ENCODE measurements at regions not wholly inside any gene's neighbourhood (a gene's known extent, or its start where the extent isn't known, plus 50 kb on each side); places are given as distances from the start of the nearest gene placed in this dataset.

- no peak for TF ChIP-seq ZNF253 (CRISPR knock-in tag; conservative IDR thresholded peaks at IDR 0.05)
- TF ChIP-seq ETS2 (tag; IDR thresholded peaks at IDR 0.05; ENCODE audit: borderline replicate concordance, poor library complexity, severe bottlenecking) = no peak
Measured at GRCh38 chr1:57926025-57926552, 502.2 kb upstream of the DAB1 start (continued).

GRCh38 chr1:57925226-57925625 lies 501.4 kb upstream of the DAB1 start:
- Histone ChIP-seq H3K4me1 (replicated peaks in 1 of 2; ENCODE audit: control insufficient read depth in 2 of 2, insufficient read depth in 2 of 2, low read length in 2 of 2) (no peaks in the 10 kb centered on the region), H3K4me3 (no peak overlapping the region), H3K9me3 (replicated peaks; ENCODE audit: control insufficient read depth, insufficient read depth, low read depth, low read length) (no peaks in the 10 kb centered on the region), H3K27ac (ENCODE audit: extremely low read depth, low read depth, low read length) (no peak overlapping the region), H4K20me1 (replicated peaks; ENCODE audit: control insufficient read depth, insufficient read depth, low read length) (no peaks in the 10 kb centered on the region), H3K36me3 (ENCODE audit: control insufficient read depth, insufficient read depth, low read length) (no peaks in the 10 kb centered on the region), H2AFZ (ENCODE audit: low read depth, low read length) (no peak overlapping the region), H3K9me1 (ENCODE audit: control insufficient read depth, insufficient read depth, low read length) (no peaks in the 10 kb centered on the region), H3K9ac (ENCODE audit: insufficient read depth in 1 of 2, low read depth in 2 of 2, low read length in 2 of 2) (no peak overlapping the region), H3K27me3 (ENCODE audit: control insufficient read depth in 2 of 2, insufficient read depth in 2 of 2, low read length in 2 of 2) (no peaks in the 10 kb centered on the region), H3K79me2 (ENCODE audit: control insufficient read depth, insufficient read depth, low read length) (no peaks in the 10 kb centered on the region), H3K4me2 (ENCODE audit: insufficient read depth, low read length) (no peak overlapping the region)
- POLR2A ChIA-PET = no interaction called here
- DNase-seq (ENCODE audit: extremely low read depth in 1 of 4, low spot score in 3 of 4) = no peak
- CTCF ChIA-PET (ENCODE audit: low intra/inter-chr PET ratio) = no interaction called here
- ATAC-seq = no peak
- FAIRE-seq = no peak
- 0% methylated on average over 2 of the region's 2 CpGs for WGBS (ENCODE audit: insufficient coverage, low coverage, missing lambda C conversion rate)
- BruUV-seq (replicated peaks) = no TSS peak
- intact Hi-C loops (cut with micrococcal nuclease) = no loop called here
- no peak for TF ChIP-seq HNRNPL (IDR thresholded peaks at IDR 0.05; ENCODE audit: low read depth, low read length)
- TF ChIP-seq NFE2L1 (tag; IDR thresholded peaks at IDR 0.05; ENCODE audit: borderline replicate concordance, low read depth) = no peak
- no peak for TF ChIP-seq PHTF2 (CRISPR knock-in tag; IDR thresholded peaks at IDR 0.05)
- TF ChIP-seq SNIP1 (IDR thresholded peaks at IDR 0.05; ENCODE audit: low read depth) = no peak
- TF ChIP-seq ARHGAP35 (IDR thresholded peaks at IDR 0.05; ENCODE audit: partially characterized antibody) = no peak
- in situ Hi-C loops (cut with MboI) = no loop called here

Data from K562 (cell line).